GM10266 (cell line): ENCODE measurements at regions not wholly inside any gene's neighbourhood (a gene's known extent, or its start where the extent isn't known, plus 50 kb on each side); places are given as distances from the start of the nearest gene placed in this dataset.

ENCODE experiments used
- DNase-seq: peaks from one replicate; pipeline ENCODE4 v3.0.0; 2012; ENCODE audit errors: extremely low spot score
- TF ChIP-seq, protein P1 (sequence below): IDR thresholded peaks from 2 replicates; pipeline ENCODE4 v1.5.1; 2012; ENCODE audit warnings: mild to moderate bottlenecking, low read depth; ENCODE audit not compliant: control insufficient read depth, insufficient read depth; ENCODE audit errors: missing control alignments

DNA sequence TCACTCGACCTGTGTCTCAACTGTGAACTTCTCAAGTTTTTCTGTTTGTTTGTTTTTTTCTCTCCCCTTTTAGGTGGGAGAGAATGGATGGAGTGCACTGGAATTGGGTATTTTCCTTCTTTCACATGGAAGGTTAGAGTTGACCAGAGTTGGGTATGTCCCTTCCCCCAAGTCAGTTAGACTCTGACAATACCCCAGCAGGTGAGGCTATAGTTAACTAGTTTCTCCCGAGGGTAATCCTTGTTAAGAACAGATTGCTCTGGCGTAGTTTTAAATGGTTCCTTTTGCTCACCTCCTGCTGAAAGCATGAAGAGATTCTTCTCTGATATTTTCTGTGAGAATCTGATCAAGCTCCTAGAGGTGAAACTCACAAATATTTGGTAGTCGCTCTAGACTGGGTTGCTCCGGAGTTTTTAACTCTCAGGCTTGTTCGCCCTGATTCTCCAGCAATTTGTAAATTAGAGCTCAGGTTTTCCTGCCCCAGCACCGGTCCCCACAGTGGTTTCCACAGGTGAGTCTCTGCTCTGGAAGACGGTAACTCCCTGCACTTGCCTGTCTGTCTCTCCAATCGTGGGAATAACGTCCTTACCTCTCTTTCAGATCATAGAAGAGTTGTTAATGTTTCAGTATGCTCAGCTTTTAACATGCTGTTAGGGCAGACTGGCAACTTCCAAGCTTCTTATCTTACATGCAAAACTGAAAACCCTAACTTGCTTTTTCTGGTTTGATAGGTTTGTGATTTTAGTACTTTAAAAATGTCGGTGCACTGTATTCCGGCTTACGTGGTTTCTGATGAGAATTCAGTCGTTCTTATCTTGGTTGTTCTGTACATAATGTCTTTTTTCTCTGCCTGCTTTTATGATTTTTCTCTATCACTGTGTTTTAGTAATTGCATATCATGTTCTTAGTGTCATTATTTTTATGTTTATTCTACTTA lies 111.2 kb upstream of the HIVEP1 start:
- TF ChIP-seq, protein P1, sequence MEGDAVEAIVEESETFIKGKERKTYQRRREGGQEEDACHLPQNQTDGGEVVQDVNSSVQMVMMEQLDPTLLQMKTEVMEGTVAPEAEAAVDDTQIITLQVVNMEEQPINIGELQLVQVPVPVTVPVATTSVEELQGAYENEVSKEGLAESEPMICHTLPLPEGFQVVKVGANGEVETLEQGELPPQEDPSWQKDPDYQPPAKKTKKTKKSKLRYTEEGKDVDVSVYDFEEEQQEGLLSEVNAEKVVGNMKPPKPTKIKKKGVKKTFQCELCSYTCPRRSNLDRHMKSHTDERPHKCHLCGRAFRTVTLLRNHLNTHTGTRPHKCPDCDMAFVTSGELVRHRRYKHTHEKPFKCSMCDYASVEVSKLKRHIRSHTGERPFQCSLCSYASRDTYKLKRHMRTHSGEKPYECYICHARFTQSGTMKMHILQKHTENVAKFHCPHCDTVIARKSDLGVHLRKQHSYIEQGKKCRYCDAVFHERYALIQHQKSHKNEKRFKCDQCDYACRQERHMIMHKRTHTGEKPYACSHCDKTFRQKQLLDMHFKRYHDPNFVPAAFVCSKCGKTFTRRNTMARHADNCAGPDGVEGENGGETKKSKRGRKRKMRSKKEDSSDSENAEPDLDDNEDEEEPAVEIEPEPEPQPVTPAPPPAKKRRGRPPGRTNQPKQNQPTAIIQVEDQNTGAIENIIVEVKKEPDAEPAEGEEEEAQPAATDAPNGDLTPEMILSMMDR = no peak
- no peak for DNase-seq

- TF ChIP-seq, protein P1 = no peak
- no peak for DNase-seq
Measured at GRCh38 chr6:11899645-11900044, 112.5 kb upstream of the HIVEP1 start.

GRCh38 chr6:11894212-11894611 lies 115.6 kb upstream of the ADTRP start:
- TF ChIP-seq, protein P1 = no peak
- no peak for DNase-seq

DNA sequence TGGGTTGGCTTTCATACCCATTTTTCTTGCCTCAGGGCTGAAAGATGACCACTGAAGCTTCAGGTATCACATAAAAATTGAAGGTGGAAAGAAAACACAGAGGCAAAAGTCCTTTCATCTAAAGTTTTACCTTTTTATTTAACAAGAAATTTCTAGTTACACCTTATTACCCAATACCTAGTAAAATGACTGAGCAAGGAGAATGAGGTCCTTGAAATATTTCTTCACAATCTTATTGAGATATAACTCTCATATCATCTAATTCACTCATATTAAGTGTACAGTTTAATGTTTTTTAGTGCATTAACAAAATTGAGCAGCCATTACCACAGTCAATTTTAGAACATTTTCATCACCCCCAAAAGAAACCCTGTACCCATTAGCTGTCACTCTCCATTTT lies 112.9 kb upstream of the ADTRP start:
- TF ChIP-seq, protein P1 = no peak
- no peak for DNase-seq

DNA sequence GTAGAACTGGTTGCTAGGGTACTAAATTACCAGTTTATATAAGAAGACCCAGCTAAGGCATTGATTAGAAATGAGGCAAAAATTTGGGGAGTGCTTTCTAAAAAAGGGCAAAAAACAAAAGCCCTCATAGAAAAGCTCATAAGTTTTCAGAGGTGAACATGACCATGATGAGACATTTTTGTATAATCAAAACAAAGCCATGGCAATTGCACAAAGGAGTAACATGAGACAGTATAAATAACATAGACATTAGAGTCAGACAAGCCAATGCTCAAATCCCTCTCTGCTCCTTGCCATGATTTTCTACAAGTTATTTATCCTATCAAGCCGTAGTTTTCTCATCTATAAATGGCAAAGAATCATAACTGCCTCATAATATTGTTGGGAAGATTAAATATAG lies 112.2 kb upstream of the ADTRP start:
- TF ChIP-seq, protein P1 = no peak
- DNase-seq = no peak

DNA sequence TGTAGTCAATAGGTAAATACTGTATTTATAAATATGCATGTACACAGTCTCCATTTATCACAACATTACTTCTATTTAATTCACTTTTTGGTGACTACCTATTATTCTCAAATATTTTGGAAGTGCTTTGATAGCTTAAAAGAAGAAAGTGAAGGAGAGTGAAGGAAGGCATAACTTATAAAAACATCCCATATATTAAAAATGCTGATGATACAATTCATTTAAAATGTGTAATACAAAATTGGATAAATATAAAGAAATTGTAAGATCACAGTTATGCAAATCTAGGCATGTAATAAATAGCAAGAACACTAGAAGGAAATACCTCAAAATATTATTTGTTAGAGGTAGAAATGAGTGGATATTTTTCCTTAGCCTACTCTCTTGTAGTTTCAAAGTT lies 111.6 kb upstream of the ADTRP start:
- TF ChIP-seq, protein P1 = no peak

GRCh38 chr6:11889572-11889971 lies 111.0 kb upstream of the ADTRP start:
- TF ChIP-seq, protein P1 = no peak
- DNase-seq = no peak

More for the DNA sequence above, 111.6 kb upstream of the ADTRP start:
- no peak for DNase-seq
